Stimulated activated naive CD8-positive, alpha-beta T cell treated with anti-CD3 and anti-CD28 coated beads, Interleukin-15, Interleukin-2, amounts not matched to agents 100 ng/mL and 50 ng/mL, for 24 hours (primary cell): ENCODE measurements at regions not wholly inside any gene's neighbourhood (a gene's known extent, or its start where the extent isn't known, plus 50 kb on each side); places are given as distances from the start of the nearest gene placed in this dataset.

Source experiments
- H3K27ac Mint-ChIP-seq: one replicate; pipeline ENCODE4 v1.8.0; 2021; ENCODE audit warnings: mild to moderate bottlenecking, mixed read lengths
- H3K27me3 Mint-ChIP-seq: one replicate; pipeline ENCODE4 v1.8.0; 2021; ENCODE audit warnings: mixed read lengths
- H3K36me3 Mint-ChIP-seq: one replicate; pipeline ENCODE4 v1.8.0; 2021; ENCODE audit warnings: low read depth, mixed read lengths
- H3K4me1 Mint-ChIP-seq: one replicate; pipeline ENCODE4 v1.8.0; 2021; ENCODE audit warnings: low read depth, mixed read lengths
- H3K4me3 Mint-ChIP-seq: one replicate; pipeline ENCODE4 v1.8.0; 2021; ENCODE audit warnings: mild to moderate bottlenecking, mixed read lengths
- H3K9me3 Mint-ChIP-seq: one replicate; pipeline ENCODE4 v1.8.0; 2021; ENCODE audit warnings: mixed read lengths

- no peaks in the 10 kb centered on the region for H3K36me3 Mint-ChIP-seq
- H3K27ac Mint-ChIP-seq = no peak overlapping the region
- H3K9me3 Mint-ChIP-seq = no peaks in the 10 kb centered on the region
- peaks cover 13% of the 10 kb centered on the region for H3K4me1 Mint-ChIP-seq
- H3K27me3 Mint-ChIP-seq = no peaks in the 10 kb centered on the region
- no peak overlapping the region for H3K4me3 Mint-ChIP-seq
Observed at GRCh38 chrX:39969819-39970504, 127.8 kb downstream of the BCOR start.

GRCh38 chrX:39971760-39972159 lies 126.0 kb downstream of the BCOR start:
- Mint-ChIP-seq H3K36me3 (no peaks in the 10 kb centered on the region), H3K27me3 (no peaks in the 10 kb centered on the region), H3K4me3 (no peak overlapping the region)

GRCh38 chrX:39972340-39972739 lies 125.4 kb downstream of the BCOR start:
- no peaks in the 10 kb centered on the region for H3K27me3 Mint-ChIP-seq
- H3K27ac Mint-ChIP-seq = no peak overlapping the region
- no peaks in the 10 kb centered on the region for H3K36me3 Mint-ChIP-seq
- H3K9me3 Mint-ChIP-seq = no peaks in the 10 kb centered on the region
- peaks cover 12% of the 10 kb centered on the region for H3K4me1 Mint-ChIP-seq
- H3K4me3 Mint-ChIP-seq = no peak overlapping the region

More at GRCh38 chrX:39971760-39972159, 126.0 kb downstream of the BCOR start:
- Mint-ChIP-seq H3K9me3 (no peaks in the 10 kb centered on the region), H3K4me1 (peaks cover 13% of the 10 kb centered on the region), H3K27ac (no peak overlapping the region)

GRCh38 chrX:39973810-39974209 lies 123.9 kb downstream of the BCOR start:
- no peak overlapping the region for H3K4me3 Mint-ChIP-seq
- peaks cover 11% of the 10 kb centered on the region for H3K4me1 Mint-ChIP-seq
- H3K36me3 Mint-ChIP-seq = no peaks in the 10 kb centered on the region
- no peaks in the 10 kb centered on the region for H3K27me3 Mint-ChIP-seq
- H3K9me3 Mint-ChIP-seq = no peaks in the 10 kb centered on the region
- no peak overlapping the region for H3K27ac Mint-ChIP-seq

GRCh38 chrX:39974270-39974669 lies 123.5 kb downstream of the BCOR start:
- no peak overlapping the region for H3K4me3 Mint-ChIP-seq
- no peaks in the 10 kb centered on the region for H3K9me3 Mint-ChIP-seq
- H3K27me3 Mint-ChIP-seq = no peaks in the 10 kb centered on the region
- no peak overlapping the region for H3K27ac Mint-ChIP-seq
- H3K36me3 Mint-ChIP-seq = no peaks in the 10 kb centered on the region
- H3K4me1 Mint-ChIP-seq = peaks cover 6% of the 10 kb centered on the region

- H3K4me1 Mint-ChIP-seq = peaks cover 4% of the 10 kb centered on the region
- no peak overlapping the region for H3K4me3 Mint-ChIP-seq
- no peaks in the 10 kb centered on the region for H3K27me3 Mint-ChIP-seq
- H3K9me3 Mint-ChIP-seq = no peaks in the 10 kb centered on the region
- no peak overlapping the region for H3K27ac Mint-ChIP-seq
- H3K36me3 Mint-ChIP-seq = no peaks in the 10 kb centered on the region
Observed at GRCh38 chrX:39975101-39975925, 122.4 kb downstream of the BCOR start.

- H3K36me3 Mint-ChIP-seq = no peaks in the 10 kb centered on the region
- H3K27me3 Mint-ChIP-seq = no peaks in the 10 kb centered on the region
- H3K9me3 Mint-ChIP-seq = no peaks in the 10 kb centered on the region
- peaks cover 11% of the 10 kb centered on the region for H3K4me1 Mint-ChIP-seq
- no peak overlapping the region for H3K4me3 Mint-ChIP-seq
- no peak overlapping the region for H3K27ac Mint-ChIP-seq
Observed at GRCh38 chrX:39981946-39982345, 115.8 kb downstream of the BCOR start.

- H3K9me3 Mint-ChIP-seq = no peaks in the 10 kb centered on the region
Observed at GRCh38 chrX:39982948-39983347, 114.8 kb downstream of the BCOR start.

GRCh38 chrX:39983715-39984114 lies 114.0 kb downstream of the BCOR start:
- Mint-ChIP-seq H3K27me3 (no peaks in the 10 kb centered on the region), H3K9me3 (no peaks in the 10 kb centered on the region), H3K4me3 (no peak overlapping the region), H3K36me3 (no peaks in the 10 kb centered on the region), H3K27ac (no peak overlapping the region), H3K4me1 (peaks cover 7% of the 10 kb centered on the region)

More at GRCh38 chrX:39982948-39983347, 114.8 kb downstream of the BCOR start:
- no peaks in the 10 kb centered on the region for H3K36me3 Mint-ChIP-seq
- no peak overlapping the region for H3K27ac Mint-ChIP-seq
- H3K4me3 Mint-ChIP-seq = no peak overlapping the region
- peaks cover 11% of the 10 kb centered on the region for H3K4me1 Mint-ChIP-seq
- H3K27me3 Mint-ChIP-seq = no peaks in the 10 kb centered on the region

GRCh38 chrX:39984191-39984956 lies 113.4 kb downstream of the BCOR start:
- Mint-ChIP-seq H3K4me1 (peaks cover 7% of the 10 kb centered on the region), H3K9me3 (no peaks in the 10 kb centered on the region), H3K27me3 (no peaks in the 10 kb centered on the region), H3K36me3 (no peaks in the 10 kb centered on the region), H3K4me3 (no peak overlapping the region), H3K27ac (no peak overlapping the region)

GRCh38 chrX:39985071-39985470 lies 112.7 kb downstream of the BCOR start:
- Mint-ChIP-seq H3K27me3 (no peaks in the 10 kb centered on the region), H3K4me1 (peaks cover 7% of the 10 kb centered on the region), H3K9me3 (no peaks in the 10 kb centered on the region), H3K4me3 (no peak overlapping the region), H3K36me3 (no peaks in the 10 kb centered on the region), H3K27ac (no peak overlapping the region)

- H3K9me3 Mint-ChIP-seq = no peaks in the 10 kb centered on the region
- peaks cover 5% of the 10 kb centered on the region for H3K4me1 Mint-ChIP-seq
- no peak overlapping the region for H3K4me3 Mint-ChIP-seq
- H3K27me3 Mint-ChIP-seq = no peaks in the 10 kb centered on the region
- no peak overlapping the region for H3K27ac Mint-ChIP-seq
- no peaks in the 10 kb centered on the region for H3K36me3 Mint-ChIP-seq
Observed at GRCh38 chrX:39985551-39985950, 112.2 kb downstream of the BCOR start.

- H3K27ac Mint-ChIP-seq = no peak overlapping the region
- no peaks in the 10 kb centered on the region for H3K9me3 Mint-ChIP-seq
- H3K27me3 Mint-ChIP-seq = no peaks in the 10 kb centered on the region
- no peaks in the 10 kb centered on the region for H3K4me1 Mint-ChIP-seq
- no peaks in the 10 kb centered on the region for H3K36me3 Mint-ChIP-seq
- H3K4me3 Mint-ChIP-seq = no peak overlapping the region
Observed at GRCh38 chrX:39988496-39988895, 109.3 kb downstream of the BCOR start.

GRCh38 chrX:39990388-39990787 lies 107.4 kb downstream of the BCOR start:
- Mint-ChIP-seq H3K4me3 (no peak overlapping the region), H3K9me3 (no peaks in the 10 kb centered on the region), H3K27me3 (no peaks in the 10 kb centered on the region), H3K27ac (no peak overlapping the region), H3K4me1 (no peaks in the 10 kb centered on the region), H3K36me3 (no peaks in the 10 kb centered on the region)

GRCh38 chrX:39992300-39992699 lies 105.5 kb downstream of the BCOR start:
- Mint-ChIP-seq H3K4me1 (no peaks in the 10 kb centered on the region), H3K27me3 (no peaks in the 10 kb centered on the region), H3K27ac (no peak overlapping the region), H3K9me3 (no peaks in the 10 kb centered on the region), H3K36me3 (no peaks in the 10 kb centered on the region), H3K4me3 (no peak overlapping the region)
